ENCODE measurements at regions not wholly inside any gene's neighbourhood (a gene's known extent, or its start where the extent isn't known, plus 50 kb on each side); places are given as distances from the start of the nearest gene placed in this dataset.

- Mint-ChIP-seq H3K27me3 (ENCODE audit: low read depth, poor library complexity) (peaks cover 5% of the 10 kb centered on the region), H3K27ac (no peak overlapping the region), H3K36me3 (ENCODE audit: low read depth) (no peaks in the 10 kb centered on the region), H3K4me1 (no peaks in the 10 kb centered on the region), H3K4me3 (no peak overlapping the region), H3K9me3 (no peaks in the 10 kb centered on the region)
- DNase-seq, result no peak
- TF ChIP-seq CTCF (IDR thresholded peaks at IDR 0.05), result no peak
Measured at GRCh38 chr4:83809581-83809980, 273.7 kb downstream of the GPAT3 start.

- H3K27me3 Mint-ChIP-seq (ENCODE audit: low read depth, poor library complexity), result peaks cover 18% of the 10 kb centered on the region
Measured at GRCh38 chr4:83793481-83793880, 257.6 kb downstream of the GPAT3 start.

GRCh38 chr4:83785891-83786290, 250.0 kb downstream of the GPAT3 start:
- Mint-ChIP-seq H3K36me3 (ENCODE audit: low read depth) (no peaks in the 10 kb centered on the region), H3K4me3 (no peak overlapping the region), H3K27ac (no peak overlapping the region), H3K4me1 (peaks cover 5% of the 10 kb centered on the region), H3K27me3 (ENCODE audit: low read depth, poor library complexity) (peaks cover 11% of the 10 kb centered on the region), H3K9me3 (no peaks in the 10 kb centered on the region)
- no peak for DNase-seq
- no peak for TF ChIP-seq CTCF (IDR thresholded peaks at IDR 0.05)

More at GRCh38 chr4:83793481-83793880, 257.6 kb downstream of the GPAT3 start:
- no peak overlapping the region for H3K4me3 Mint-ChIP-seq
- TF ChIP-seq CTCF (IDR thresholded peaks at IDR 0.05), result no peak
- H3K9me3 Mint-ChIP-seq, result no peaks in the 10 kb centered on the region
- DNase-seq, result no peak
- H3K27ac Mint-ChIP-seq, result no peak overlapping the region
- peaks cover 10% of the 10 kb centered on the region for H3K4me1 Mint-ChIP-seq
- H3K36me3 Mint-ChIP-seq (ENCODE audit: low read depth), result no peaks in the 10 kb centered on the region

- TF ChIP-seq CTCF (IDR thresholded peaks at IDR 0.05), result no peak
- no peaks in the 10 kb centered on the region for H3K36me3 Mint-ChIP-seq (ENCODE audit: low read depth)
- H3K4me1 Mint-ChIP-seq, result peaks cover 7% of the 10 kb centered on the region
- no peak for DNase-seq
- H3K27ac Mint-ChIP-seq, result no peak overlapping the region
- no peak overlapping the region for H3K4me3 Mint-ChIP-seq
- no peaks in the 10 kb centered on the region for H3K9me3 Mint-ChIP-seq
- H3K27me3 Mint-ChIP-seq (ENCODE audit: low read depth, poor library complexity), result peaks cover 12% of the 10 kb centered on the region
Measured at GRCh38 chr4:83783215-83783614, 247.3 kb downstream of the GPAT3 start.

GRCh38 chr4:83782591-83782990, 246.7 kb downstream of the GPAT3 start:
- no peak for TF ChIP-seq CTCF (IDR thresholded peaks at IDR 0.05)
- no peaks in the 10 kb centered on the region for H3K9me3 Mint-ChIP-seq
- H3K27me3 Mint-ChIP-seq (ENCODE audit: low read depth, poor library complexity), result peaks cover 12% of the 10 kb centered on the region
- no peak overlapping the region for H3K4me3 Mint-ChIP-seq
- no peaks in the 10 kb centered on the region for H3K36me3 Mint-ChIP-seq (ENCODE audit: low read depth)
- no peak overlapping the region for H3K27ac Mint-ChIP-seq
- H3K4me1 Mint-ChIP-seq, result peaks cover 7% of the 10 kb centered on the region
- DNase-seq, result no peak

GRCh38 chr4:83781434-83781833, 245.5 kb downstream of the GPAT3 start:
- Mint-ChIP-seq H3K4me3 (no peak overlapping the region), H3K9me3 (no peaks in the 10 kb centered on the region), H3K27ac (no peak overlapping the region), H3K36me3 (ENCODE audit: low read depth) (no peaks in the 10 kb centered on the region), H3K27me3 (ENCODE audit: low read depth, poor library complexity) (peaks cover 12% of the 10 kb centered on the region), H3K4me1 (peaks cover 7% of the 10 kb centered on the region)
- no peak for TF ChIP-seq CTCF (IDR thresholded peaks at IDR 0.05)
- DNase-seq, result no peak
